ENCODE measurements at regions not wholly inside any gene's neighbourhood (a gene's known extent, or its start where the extent isn't known, plus 50 kb on each side); places are given as distances from the start of the nearest gene placed in this dataset.

DNA sequence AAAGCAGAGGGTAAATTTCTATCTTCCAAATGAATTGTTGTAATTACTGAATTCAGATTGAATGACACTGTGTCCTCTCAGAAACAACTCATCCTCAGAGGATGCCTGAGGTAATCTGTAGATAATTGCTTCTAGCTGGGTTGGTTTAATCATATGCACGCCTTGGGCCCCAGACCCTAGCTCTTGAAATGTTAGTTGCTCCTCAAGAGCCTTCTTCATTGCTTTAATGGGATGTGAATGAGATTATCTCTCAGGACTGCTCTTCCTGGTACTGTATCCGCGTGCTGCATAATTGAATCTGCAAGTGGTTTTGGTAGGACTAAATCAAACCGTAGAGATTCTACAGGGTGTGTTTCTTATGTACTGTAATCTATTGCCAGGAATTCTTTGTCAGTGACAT lies 569.3 kb upstream of the NEGR1 start:
- TF ChIP-seq, protein P1, sequence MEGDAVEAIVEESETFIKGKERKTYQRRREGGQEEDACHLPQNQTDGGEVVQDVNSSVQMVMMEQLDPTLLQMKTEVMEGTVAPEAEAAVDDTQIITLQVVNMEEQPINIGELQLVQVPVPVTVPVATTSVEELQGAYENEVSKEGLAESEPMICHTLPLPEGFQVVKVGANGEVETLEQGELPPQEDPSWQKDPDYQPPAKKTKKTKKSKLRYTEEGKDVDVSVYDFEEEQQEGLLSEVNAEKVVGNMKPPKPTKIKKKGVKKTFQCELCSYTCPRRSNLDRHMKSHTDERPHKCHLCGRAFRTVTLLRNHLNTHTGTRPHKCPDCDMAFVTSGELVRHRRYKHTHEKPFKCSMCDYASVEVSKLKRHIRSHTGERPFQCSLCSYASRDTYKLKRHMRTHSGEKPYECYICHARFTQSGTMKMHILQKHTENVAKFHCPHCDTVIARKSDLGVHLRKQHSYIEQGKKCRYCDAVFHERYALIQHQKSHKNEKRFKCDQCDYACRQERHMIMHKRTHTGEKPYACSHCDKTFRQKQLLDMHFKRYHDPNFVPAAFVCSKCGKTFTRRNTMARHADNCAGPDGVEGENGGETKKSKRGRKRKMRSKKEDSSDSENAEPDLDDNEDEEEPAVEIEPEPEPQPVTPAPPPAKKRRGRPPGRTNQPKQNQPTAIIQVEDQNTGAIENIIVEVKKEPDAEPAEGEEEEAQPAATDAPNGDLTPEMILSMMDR (IDR thresholded peaks at IDR 0.05), result no peak
- TF ChIP-seq POLR2A (IDR thresholded peaks at IDR 0.05) (no peak), EP300 (IDR thresholded peaks at IDR 0.05) (no peak)

Measured in ovary (tissue), 3 donors.